Neural cell (in vitro differentiated cells): ENCODE measurements at regions not wholly inside any gene's neighbourhood (a gene's known extent, or its start where the extent isn't known, plus 50 kb on each side); places are given as distances from the start of the nearest gene placed in this dataset.
"Not testable (repeated sequence)": the region's sequence is repeated elsewhere in the genome, so short reads cannot be mapped to it uniquely, and the experiment has no call there.

Source experiments
- H2AFZ ChIP-seq: fragments of 200-600, 300-800 bp; sonication (generic), shearing (Covaris generic); 2 replicates; pipeline ENCODE4 v1.6.0; 2014; ENCODE audit warnings: low read depth, mild to moderate bottlenecking, antibody characterized with exemption, low read length, moderate library complexity
- H3F3A ChIP-seq: fragments of 200-600 bp; shearing (Covaris generic); 2 replicates; pipeline ENCODE4 v1.6.1; 2016; ENCODE audit warnings: mild to moderate bottlenecking, moderate library complexity, mixed read lengths, antibody characterized with exemption, low read length; ENCODE audit not compliant: insufficient read depth, poor library complexity, severe bottlenecking
- H3K27ac ChIP-seq: fragments of 200-600, 300-800 bp; sonication (generic), shearing (Covaris generic); 2 replicates; pipeline ENCODE4 v1.5.1; 2014; ENCODE audit warnings: mild to moderate bottlenecking, low read length, moderate library complexity
- H3K27me3 ChIP-seq: fragments of 300-800, 200-600 bp; sonication (generic), shearing (Covaris generic); 2 replicates; pipeline ENCODE4 v1.6.0; 2014; ENCODE audit warnings: mild to moderate bottlenecking, low read depth, low read length, moderate library complexity; ENCODE audit not compliant: insufficient read depth
- H3K36me3 ChIP-seq: fragments of 300-800, 200-600 bp; sonication (generic), shearing (Covaris generic); 2 replicates; pipeline ENCODE4 v1.5.1; 2014; ENCODE audit warnings: mild to moderate bottlenecking, antibody characterized with exemption, low read length, moderate library complexity; ENCODE audit not compliant: insufficient read depth
- H3K4me2 ChIP-seq: fragments of 300-800, 200-600 bp; sonication (generic), shearing (Covaris generic); 2 replicates; pipeline ENCODE4 v1.6.0; 2014; ENCODE audit warnings: mild to moderate bottlenecking, low read length
- H3K4me3 ChIP-seq: fragments of 300-800, 200-600 bp; sonication (generic), shearing (Covaris generic); 2 replicates; pipeline ENCODE4 v1.5.1; 2014; ENCODE audit warnings: mild to moderate bottlenecking, low read length, moderate library complexity
- H3K79me2 ChIP-seq: fragments of 200-600 bp; shearing (Covaris generic); replicated peaks from 2 replicates; pipeline ENCODE4 v1.6.0; 2014; ENCODE audit warnings: mild to moderate bottlenecking, low read length, moderate library complexity; ENCODE audit not compliant: insufficient read depth
- H3K9ac ChIP-seq: fragments of 300-800, 200-600 bp; sonication (generic), shearing (Covaris generic); 2 replicates; pipeline ENCODE4 v1.6.1; 2016; ENCODE audit warnings: mild to moderate bottlenecking, low read length, mixed read lengths
- H3K9me2 ChIP-seq: fragments of 200-600 bp; shearing (Covaris generic); 2 replicates; pipeline ENCODE4 v1.6.1; 2016; ENCODE audit warnings: mild to moderate bottlenecking, low read length, mixed read lengths; ENCODE audit not compliant: insufficient read depth
- H3K9me3 ChIP-seq: fragments of 200-600, 300-800 bp; sonication (generic), shearing (Covaris generic); 2 replicates; pipeline ENCODE4 v1.6.1; 2016; ENCODE audit warnings: mild to moderate bottlenecking, mixed run types, low read length, moderate library complexity, mixed read lengths
- H4K20me1 ChIP-seq: fragments of 200-600 bp; shearing (Covaris generic); 2 replicates; pipeline ENCODE4 v1.6.1; 2016; ENCODE audit warnings: mild to moderate bottlenecking, mixed run types; ENCODE audit not compliant: insufficient read depth
- CTCF ChIP-seq: fragments of 450-650 bp; IDR thresholded peaks from 2 replicates; pipeline ENCODE4 v1.5.1; 2014; ENCODE audit warnings: antibody characterized with exemption, mild to moderate bottlenecking, moderate library complexity; ENCODE audit not compliant: poor library complexity, severe bottlenecking
- EP300 ChIP-seq: fragments of 450-650 bp; conservative IDR thresholded peaks from 2 replicates; pipeline ENCODE4 v1.6.1; 2014; ENCODE audit warnings: antibody characterized with exemption, mild to moderate bottlenecking, moderate library complexity; ENCODE audit not compliant: poor library complexity, severe bottlenecking
- EZH2 ChIP-seq: fragments of 200-600, 300-800 bp; shearing (Covaris generic), sonication (generic); IDR thresholded peaks from 2 replicates; pipeline ENCODE4 v1.6.1; 2014; ENCODE audit warnings: antibody characterized with exemption, low read length, borderline replicate concordance, mild to moderate bottlenecking; ENCODE audit not compliant: insufficient read depth, poor library complexity, severe bottlenecking
- MXI1 ChIP-seq: fragments of 450-650 bp; conservative IDR thresholded peaks from 2 replicates; pipeline ENCODE4 v1.6.1; 2014; ENCODE audit warnings: antibody characterized with exemption, mild to moderate bottlenecking; ENCODE audit not compliant: poor library complexity, severe bottlenecking
- POLR2AphosphoS5 ChIP-seq: IDR thresholded peaks from 2 replicates; pipeline ENCODE4 v1.6.1; 2012
- RAD21 ChIP-seq: fragments of 450-650 bp; conservative IDR thresholded peaks from 2 replicates; pipeline ENCODE4 v1.6.1; 2014; ENCODE audit warnings: antibody characterized with exemption, mild to moderate bottlenecking, moderate library complexity
- REST ChIP-seq: IDR thresholded peaks from 2 replicates; pipeline ENCODE4 v1.6.1; 2012; ENCODE audit warnings: borderline replicate concordance
- SMC3 ChIP-seq: fragments of 450-650 bp; conservative IDR thresholded peaks from 2 replicates; pipeline ENCODE4 v1.6.1; 2014; ENCODE audit warnings: antibody characterized with exemption, mild to moderate bottlenecking, moderate library complexity; ENCODE audit not compliant: poor library complexity
- TAF1 ChIP-seq: IDR thresholded peaks from 2 replicates; pipeline ENCODE4 v1.6.1; 2012; ENCODE audit warnings: low read depth

- TF ChIP-seq EZH2 (no peak), SMC3 (no peak), MXI1 (no peak), TAF1 (no peak), CTCF (no peak), POLR2AphosphoS5 (no peak), REST (no peak), EP300 (no peak), RAD21 (no peak)
- Histone ChIP-seq H3F3A (no peaks in the 10 kb centered on the region), H3K79me2 (no peaks in the 10 kb centered on the region), H3K9me2 (no peaks in the 10 kb centered on the region), H4K20me1 (no peaks in the 10 kb centered on the region), H3K27ac (no peak overlapping the region), H3K9ac (no peak overlapping the region), H3K4me3 (no peak overlapping the region), H2AFZ (no peak overlapping the region), H3K36me3 (no peaks in the 10 kb centered on the region), H3K4me2 (no peak overlapping the region), H3K27me3 (no peaks in the 10 kb centered on the region), H3K9me3 (no peaks in the 10 kb centered on the region)
These were observed 439.0 kb upstream of the ADAMTS9 start for GRCh38 chr3:65126527-65127410.

- not testable (repeated sequence) for H3K9ac ChIP-seq, H2AFZ ChIP-seq, H3K27ac ChIP-seq, H3K27me3 ChIP-seq, H3K9me3 ChIP-seq, H3K9me2 ChIP-seq, H3K4me3 ChIP-seq, H3K4me2 ChIP-seq, H3F3A ChIP-seq, H3K79me2 ChIP-seq, H3K36me3 ChIP-seq, H4K20me1 ChIP-seq
These were observed 432.4 kb upstream of the ADAMTS9 start for GRCh38 chr3:65120156-65120555.
